GM03348 (cell line): ENCODE measurements at regions not wholly inside any gene's neighbourhood (a gene's known extent, or its start where the extent isn't known, plus 50 kb on each side); places are given as distances from the start of the nearest gene placed in this dataset.
A peak's percentile ranks its signal among the peaks of the same experiment; 100 is the strongest.

Source experiments
- DNase-seq: peaks from one replicate; pipeline ENCODE4 v3.0.0; 2012; ENCODE audit warnings: low spot score

- DNase-seq: no peak
Observed at GRCh38 chr2:30371028-30371689, 75.9 kb upstream of the LCLAT1 start.

- peak; percentile 65 for DNase-seq
Observed at GRCh38 chr2:30371772-30372373, 75.2 kb upstream of the LCLAT1 start.

GRCh38 chr2:30372826-30373225 is 74.2 kb upstream of the LCLAT1 start:
- DNase-seq: no peak

GRCh38 chr2:30373881-30374302 is 73.2 kb upstream of the LCLAT1 start:
- DNase-seq: peak; percentile 73

GRCh38 chr2:30374380-30374779 is 72.7 kb upstream of the LCLAT1 start:
- no peak for DNase-seq

- no peak for DNase-seq
Observed at GRCh38 chr2:30375915-30376314, 71.1 kb upstream of the LCLAT1 start.

GRCh38 chr2:30379481-30379880 is 67.6 kb upstream of the LCLAT1 start:
- no peak for DNase-seq

- no peak for DNase-seq
Observed at GRCh38 chr2:30380824-30381223, 66.2 kb upstream of the LCLAT1 start.

GRCh38 chr2:30382162-30382783 is 64.8 kb upstream of the LCLAT1 start:
- DNase-seq: no peak

GRCh38 chr2:30382995-30383394 is 64.1 kb upstream of the LCLAT1 start:
- DNase-seq: no peak

- peak; percentile 46 for DNase-seq
Observed at GRCh38 chr2:30385327-30385726, 61.7 kb upstream of the LCLAT1 start.

GRCh38 chr2:30392097-30392496 is 54.9 kb upstream of the LCLAT1 start:
- no peak for DNase-seq

- DNase-seq: no peak
Observed at GRCh38 chr2:30393510-30393909, 53.5 kb upstream of the LCLAT1 start.

- DNase-seq: no peak
Observed at GRCh38 chr2:30394096-30394495, 53.0 kb upstream of the LCLAT1 start.

- DNase-seq: no peak
Observed at GRCh38 chr2:30396436-30397232, 50.4 kb upstream of the LCLAT1 start.
